Keratinocyte (primary cell): ENCODE measurements at regions not wholly inside any gene's neighbourhood (a gene's known extent, or its start where the extent isn't known, plus 50 kb on each side); places are given as distances from the start of the nearest gene placed in this dataset.

Experiments used
- EZH2 ChIP-seq: IDR thresholded peaks from one replicate; pipeline ENCODE4 v1.6.1; 2012; ENCODE audit warnings: inconsistent platforms, mild to moderate bottlenecking, low read length, moderate library complexity
- TF ChIP-seq, protein P1 (sequence below), 3 experiments: IDR thresholded peaks in 1 of 3; conservative IDR thresholded peaks in 1 of 3; optimal IDR thresholded peaks in 1 of 3; 2 replicates in 2 of 3; 3 replicates in 1 of 3; pipeline versions ENCODE3 to v1.5.1; 2011; ENCODE audit warnings: low read length in 3 of 3, mild to moderate bottlenecking in 3 of 3, moderate library complexity in 2 of 3, control low read depth in 1 of 3, inconsistent platforms in 1 of 3; ENCODE audit not compliant: insufficient read depth in 2 of 3; ENCODE audit errors: extremely low read depth in 1 of 3

DNA sequence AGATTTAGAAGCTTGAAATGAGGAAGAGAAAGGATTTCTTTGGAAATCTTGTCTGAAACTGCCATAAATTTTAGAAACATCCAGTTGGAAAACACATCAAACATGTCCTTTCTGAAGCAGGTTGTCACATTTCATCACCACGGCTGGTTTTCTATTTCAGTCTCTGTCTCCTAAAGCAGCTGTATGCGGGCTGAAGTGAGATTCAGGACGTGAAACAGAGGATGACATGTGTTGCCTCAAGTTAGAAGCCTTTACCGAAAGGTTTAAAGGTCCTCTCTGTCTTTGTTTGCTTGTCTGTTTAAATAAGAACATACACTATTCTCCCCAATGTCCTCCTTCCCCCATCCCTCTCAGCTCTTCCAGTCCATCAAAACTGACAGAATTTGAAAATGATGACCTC is 141.9 kb downstream of the SQOR start:
- TF ChIP-seq, protein P1, sequence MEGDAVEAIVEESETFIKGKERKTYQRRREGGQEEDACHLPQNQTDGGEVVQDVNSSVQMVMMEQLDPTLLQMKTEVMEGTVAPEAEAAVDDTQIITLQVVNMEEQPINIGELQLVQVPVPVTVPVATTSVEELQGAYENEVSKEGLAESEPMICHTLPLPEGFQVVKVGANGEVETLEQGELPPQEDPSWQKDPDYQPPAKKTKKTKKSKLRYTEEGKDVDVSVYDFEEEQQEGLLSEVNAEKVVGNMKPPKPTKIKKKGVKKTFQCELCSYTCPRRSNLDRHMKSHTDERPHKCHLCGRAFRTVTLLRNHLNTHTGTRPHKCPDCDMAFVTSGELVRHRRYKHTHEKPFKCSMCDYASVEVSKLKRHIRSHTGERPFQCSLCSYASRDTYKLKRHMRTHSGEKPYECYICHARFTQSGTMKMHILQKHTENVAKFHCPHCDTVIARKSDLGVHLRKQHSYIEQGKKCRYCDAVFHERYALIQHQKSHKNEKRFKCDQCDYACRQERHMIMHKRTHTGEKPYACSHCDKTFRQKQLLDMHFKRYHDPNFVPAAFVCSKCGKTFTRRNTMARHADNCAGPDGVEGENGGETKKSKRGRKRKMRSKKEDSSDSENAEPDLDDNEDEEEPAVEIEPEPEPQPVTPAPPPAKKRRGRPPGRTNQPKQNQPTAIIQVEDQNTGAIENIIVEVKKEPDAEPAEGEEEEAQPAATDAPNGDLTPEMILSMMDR (optimal IDR thresholded peaks at IDR 0.05 in 1 of 3, IDR thresholded peaks at IDR 0.05 in 1 of 3, conservative IDR thresholded peaks at IDR 0.05 in 1 of 3; ENCODE audit: extremely low read depth in 1 of 3, insufficient read depth in 2 of 3, low read length in 3 of 3) = no peak
- TF ChIP-seq EZH2 = no peak
